ENCODE measurements at regions not wholly inside any gene's neighbourhood (a gene's known extent, or its start where the extent isn't known, plus 50 kb on each side); places are given as distances from the start of the nearest gene placed in this dataset.

- H4K20me1 ChIP-seq (ENCODE audit: low read depth, low read length): no peaks in the 10 kb centered on the region
- H3K9me2 ChIP-seq (replicated peaks; ENCODE audit: insufficient read depth, low read length): no peaks in the 10 kb centered on the region
- H3K79me2 ChIP-seq (ENCODE audit: insufficient read depth, low read length): no peaks in the 10 kb centered on the region
- no peaks in the 10 kb centered on the region for H3K27me3 ChIP-seq (ENCODE audit: low read length)
- H2AFZ ChIP-seq (ENCODE audit: low read depth, low read length, severe bottlenecking): no peak overlapping the region
- TF ChIP-seq EZH2phosphoT487 (conservative IDR thresholded peaks at IDR 0.05; ENCODE audit: low read length): no peak
- no peak for TF ChIP-seq CTCF (IDR thresholded peaks at IDR 0.05; ENCODE audit: insufficient read depth, low read length, poor library complexity, severe bottlenecking)
- no peak overlapping the region for H3K4me3 ChIP-seq (ENCODE audit: insufficient read depth, low read length, poor library complexity, severe bottlenecking)
- H3K4me2 ChIP-seq (ENCODE audit: low read depth, low read length, poor library complexity, severe bottlenecking): no peak overlapping the region
- H3F3A ChIP-seq (ENCODE audit: insufficient read depth): no peaks in the 10 kb centered on the region
- H3K36me3 ChIP-seq (ENCODE audit: low read length): no peaks in the 10 kb centered on the region
- no peaks in the 10 kb centered on the region for H3K9me3 ChIP-seq (ENCODE audit: insufficient read depth, low read length)
- no peak overlapping the region for H3K9ac ChIP-seq (ENCODE audit: low read length)
- H3K27ac ChIP-seq (ENCODE audit: low read depth, low read length): no peak overlapping the region
Measured at GRCh38 chr7:41207141-41207540, 495.7 kb downstream of the INHBA start.

GRCh38 chr7:41206267-41206666, 496.6 kb downstream of the INHBA start:
- TF ChIP-seq EZH2phosphoT487 (conservative IDR thresholded peaks at IDR 0.05; ENCODE audit: low read length) (no peak), CTCF (IDR thresholded peaks at IDR 0.05; ENCODE audit: insufficient read depth, low read length, poor library complexity, severe bottlenecking) (no peak)
- Histone ChIP-seq H3K9me3 (ENCODE audit: insufficient read depth, low read length) (no peaks in the 10 kb centered on the region), H3K9ac (ENCODE audit: low read length) (no peak overlapping the region), H2AFZ (ENCODE audit: low read depth, low read length, severe bottlenecking) (no peak overlapping the region), H3K4me3 (ENCODE audit: insufficient read depth, low read length, poor library complexity, severe bottlenecking) (no peak overlapping the region), H3F3A (ENCODE audit: insufficient read depth) (no peaks in the 10 kb centered on the region), H3K36me3 (ENCODE audit: low read length) (no peaks in the 10 kb centered on the region), H3K79me2 (ENCODE audit: insufficient read depth, low read length) (no peaks in the 10 kb centered on the region), H3K27ac (ENCODE audit: low read depth, low read length) (no peak overlapping the region), H3K9me2 (replicated peaks; ENCODE audit: insufficient read depth, low read length) (no peaks in the 10 kb centered on the region), H3K27me3 (ENCODE audit: low read length) (no peaks in the 10 kb centered on the region), H4K20me1 (ENCODE audit: low read depth, low read length) (no peaks in the 10 kb centered on the region), H3K4me2 (ENCODE audit: low read depth, low read length, poor library complexity, severe bottlenecking) (no peak overlapping the region)

GRCh38 chr7:41205600-41205999, 497.3 kb downstream of the INHBA start:
- Histone ChIP-seq H3K9me2 (replicated peaks; ENCODE audit: insufficient read depth, low read length) (no peaks in the 10 kb centered on the region), H3F3A (ENCODE audit: insufficient read depth) (no peaks in the 10 kb centered on the region), H3K36me3 (ENCODE audit: low read length) (no peaks in the 10 kb centered on the region), H3K79me2 (ENCODE audit: insufficient read depth, low read length) (no peaks in the 10 kb centered on the region), H3K9me3 (ENCODE audit: insufficient read depth, low read length) (no peaks in the 10 kb centered on the region), H3K4me2 (ENCODE audit: low read depth, low read length, poor library complexity, severe bottlenecking) (no peak overlapping the region), H3K9ac (ENCODE audit: low read length) (no peak overlapping the region), H2AFZ (ENCODE audit: low read depth, low read length, severe bottlenecking) (no peak overlapping the region), H3K4me3 (ENCODE audit: insufficient read depth, low read length, poor library complexity, severe bottlenecking) (no peak overlapping the region), H4K20me1 (ENCODE audit: low read depth, low read length) (no peaks in the 10 kb centered on the region), H3K27me3 (ENCODE audit: low read length) (no peaks in the 10 kb centered on the region), H3K27ac (ENCODE audit: low read depth, low read length) (no peak overlapping the region)
- TF ChIP-seq CTCF (IDR thresholded peaks at IDR 0.05; ENCODE audit: insufficient read depth, low read length, poor library complexity, severe bottlenecking): no peak
- no peak for TF ChIP-seq EZH2phosphoT487 (conservative IDR thresholded peaks at IDR 0.05; ENCODE audit: low read length)

All from SU-DHL-6 (cell line).